UCSD-AML1 (cell line): ENCODE measurements at regions not wholly inside any gene's neighbourhood (a gene's known extent, or its start where the extent isn't known, plus 50 kb on each side); places are given as distances from the start of the nearest gene placed in this dataset.
"Not testable (repeated sequence)": the region's sequence is repeated elsewhere in the genome, so short reads cannot be mapped to it uniquely, and the experiment has no call there.

Experiments used
- DNase-seq: peaks from one replicate; lab custom pipeline; 2025; ENCODE audit not compliant: unreplicated experiment; lab: John Stamatoyannopoulos, UW

DNA sequence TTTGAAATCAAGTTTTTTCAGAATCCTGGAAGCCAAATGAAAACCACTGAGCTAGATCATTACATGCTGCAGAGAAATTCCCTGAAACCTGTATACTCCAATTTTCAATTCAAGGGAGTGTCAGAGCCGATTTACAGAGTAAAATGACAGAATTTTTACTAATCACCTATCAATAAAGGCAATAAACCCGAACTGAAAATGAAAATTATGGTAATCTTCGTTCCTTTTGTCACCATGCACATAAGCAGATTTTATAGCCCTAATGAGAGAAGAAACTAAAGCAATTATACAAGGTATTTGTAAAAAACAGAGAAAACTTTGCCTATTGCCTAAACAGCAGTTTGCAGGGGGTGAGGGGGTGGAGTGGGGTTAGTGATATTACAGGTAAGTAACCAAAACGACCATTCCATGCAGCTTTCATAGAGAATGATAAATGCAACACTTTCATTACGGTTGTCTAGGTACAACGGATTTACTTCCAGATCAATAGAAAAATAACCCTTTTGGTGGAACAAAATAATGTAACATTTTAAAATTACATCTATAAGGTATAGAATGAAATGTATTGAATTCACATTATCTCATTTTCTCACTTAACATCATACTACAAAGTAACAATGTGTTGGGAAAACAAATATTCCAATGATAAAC is 115.2 kb upstream of the BEND6 start:
- DNase-seq = no peak

- DNase-seq = no peak
These were observed 115.9 kb upstream of the BEND6 start for GRCh38 chr6:56838965-56839364.

- DNase-seq = no peak
These were observed 116.8 kb upstream of the BEND6 start for GRCh38 chr6:56838016-56838555.

GRCh38 chr6:56837322-56837894 is 117.5 kb upstream of the BEND6 start:
- DNase-seq = no peak

DNA sequence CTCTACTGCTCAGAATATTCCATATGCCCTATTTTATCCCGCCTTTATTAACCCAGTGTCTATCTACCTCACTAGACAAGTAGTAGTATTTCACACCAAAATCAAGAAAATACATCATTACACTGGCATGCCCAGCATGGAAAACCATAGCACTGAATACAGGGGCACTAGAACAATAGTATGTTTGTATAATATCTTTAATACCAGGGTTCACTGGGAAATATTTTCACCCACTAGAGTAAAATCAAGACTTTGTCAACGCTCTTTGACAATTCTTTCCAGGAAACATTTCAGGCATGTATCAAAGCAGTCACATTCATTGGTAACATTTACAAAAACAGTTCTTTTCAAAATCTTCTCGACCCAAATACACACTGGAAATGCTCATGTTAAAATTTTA is 119.3 kb upstream of the BEND6 start:
- no peak for DNase-seq

- DNase-seq = no peak
These were observed 121.0 kb upstream of the BEND6 start for GRCh38 chr6:56833873-56834272.

- DNase-seq = no peak
These were observed 121.6 kb upstream of the BEND6 start for GRCh38 chr6:56833127-56833791.

DNA sequence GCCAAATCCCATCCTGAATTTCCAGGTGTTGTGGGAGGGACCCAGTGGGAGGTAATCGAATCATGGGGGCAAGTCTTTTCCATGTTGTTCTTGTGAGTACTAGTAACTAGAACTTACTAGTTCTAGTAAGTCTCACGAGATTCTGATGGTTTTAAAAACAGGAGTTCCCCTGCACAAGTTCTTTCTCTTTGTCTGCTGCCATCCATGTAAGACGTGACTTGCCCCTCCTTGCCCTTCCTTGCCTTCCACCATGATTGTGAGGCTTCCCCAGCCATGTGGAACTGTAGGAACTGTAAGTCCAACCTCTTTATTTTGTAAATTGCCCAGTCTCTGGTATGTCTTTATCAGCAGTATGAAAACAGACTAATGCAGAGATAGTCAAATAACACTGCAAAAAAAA is 122.7 kb upstream of the BEND6 start:
- no peak for DNase-seq

GRCh38 chr6:56831334-56831733 is 123.6 kb upstream of the BEND6 start:
- DNase-seq = no peak

DNA sequence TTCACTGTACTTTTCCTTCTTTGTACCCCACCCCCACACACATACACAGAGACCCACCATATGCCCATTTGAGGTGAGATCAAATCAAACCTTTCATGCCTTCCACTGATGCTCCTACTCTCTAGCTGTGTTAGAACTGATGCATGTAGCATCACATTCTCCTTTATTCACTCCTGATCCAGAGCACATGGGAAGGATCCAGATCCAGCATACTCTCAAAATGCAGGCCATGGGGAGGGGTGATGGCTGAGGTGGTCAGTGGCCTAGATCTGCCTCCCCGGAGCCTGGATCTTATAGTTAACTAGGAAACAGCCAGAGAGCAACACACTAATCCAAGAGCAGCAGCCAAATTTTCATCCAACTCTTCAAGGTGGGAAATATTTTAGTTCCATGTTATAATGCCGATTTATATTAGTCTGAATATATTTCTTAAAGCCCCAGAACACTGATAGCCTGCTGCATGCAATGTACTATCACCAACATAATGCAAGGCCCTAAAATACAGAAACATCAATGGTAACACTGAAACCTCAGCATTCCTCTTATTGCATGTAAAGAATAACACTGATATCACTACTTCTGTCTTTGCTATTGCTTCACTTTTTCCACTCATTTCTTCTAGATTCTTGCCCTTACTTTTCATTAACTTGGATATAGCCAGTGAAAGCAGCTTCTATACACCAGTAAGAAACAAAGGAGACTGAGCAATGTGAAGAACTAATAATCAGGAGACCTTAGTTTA is 126.8 kb upstream of the BEND6 start:
- no peak for DNase-seq

DNA sequence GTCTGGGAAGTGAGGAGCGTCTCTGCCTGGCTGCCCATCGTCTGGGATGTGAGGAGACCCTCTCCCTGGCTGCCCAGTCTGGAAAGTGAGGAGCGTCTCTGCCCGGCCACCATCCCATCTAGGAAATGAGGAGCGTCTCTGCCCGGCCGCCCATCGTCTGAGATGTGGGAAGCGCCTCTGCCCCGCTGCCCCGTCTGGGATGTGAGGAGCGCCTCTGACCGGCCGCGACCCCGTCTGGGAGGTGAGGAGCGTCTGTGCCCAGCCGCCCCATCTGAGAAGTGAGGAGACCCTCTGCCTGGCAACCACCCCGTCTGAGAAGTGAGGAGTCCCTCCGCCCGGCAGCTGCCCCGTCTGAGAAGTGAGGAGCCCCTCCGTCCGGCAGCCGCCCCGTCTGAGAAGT is 130.5 kb upstream of the BEND6 start:
- DNase-seq = not testable (repeated sequence)

- DNase-seq = no peak
These were observed 133.9 kb upstream of the BEND6 start for GRCh38 chr6:56821005-56821432.

- DNase-seq = no peak
These were observed 134.8 kb upstream of the BEND6 start for GRCh38 chr6:56820060-56820459.

DNA sequence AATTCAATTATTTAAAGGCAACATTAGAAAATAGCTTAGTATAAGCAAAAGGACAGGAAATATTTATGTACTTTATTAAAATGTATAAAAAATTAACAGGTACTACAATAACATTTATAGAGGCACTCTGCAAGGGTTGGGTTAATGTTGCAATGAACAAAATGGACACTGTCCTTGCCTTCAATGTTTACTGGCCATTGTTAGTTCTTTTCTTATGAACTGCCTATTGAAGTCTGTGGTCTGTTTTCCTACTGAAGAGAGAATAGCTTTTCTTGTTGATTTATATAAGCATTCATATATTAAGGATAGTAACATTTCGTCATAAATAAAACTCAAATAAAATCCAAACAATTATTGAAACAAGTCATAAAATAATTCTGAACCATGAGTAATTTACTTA is 135.3 kb upstream of the BEND6 start:
- no peak for DNase-seq

GRCh38 chr6:56816370-56816769 is 138.5 kb upstream of the BEND6 start:
- no peak for DNase-seq

- DNase-seq = no peak
These were observed 139.5 kb upstream of the BEND6 start for GRCh38 chr6:56815436-56815835.

- DNase-seq = no peak
These were observed 140.1 kb upstream of the BEND6 start for GRCh38 chr6:56814802-56815201.

- no peak for DNase-seq
These were observed 140.6 kb upstream of the BEND6 start for GRCh38 chr6:56814308-56814707.

DNA sequence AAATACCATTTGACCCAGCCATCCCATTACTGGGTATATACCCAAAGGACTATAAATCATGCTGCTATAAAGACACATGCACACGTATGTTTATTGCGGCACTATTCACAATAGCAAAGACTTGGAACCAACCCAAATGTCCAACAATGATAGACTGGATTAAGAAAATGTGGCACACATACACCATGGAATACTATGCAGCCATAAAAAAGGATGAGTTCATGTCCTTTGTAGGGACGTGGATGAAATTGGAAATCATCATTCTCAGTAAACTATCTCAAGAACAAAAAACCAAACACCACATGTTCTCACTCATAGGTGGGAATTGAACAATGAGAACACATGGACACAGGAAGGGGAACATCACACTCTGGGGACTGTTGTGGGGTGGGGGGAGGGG is 142.1 kb upstream of the BEND6 start:
- DNase-seq = not testable (repeated sequence)

GRCh38 chr6:56808871-56809359 is 146.0 kb upstream of the BEND6 start:
- no peak for DNase-seq

DNA sequence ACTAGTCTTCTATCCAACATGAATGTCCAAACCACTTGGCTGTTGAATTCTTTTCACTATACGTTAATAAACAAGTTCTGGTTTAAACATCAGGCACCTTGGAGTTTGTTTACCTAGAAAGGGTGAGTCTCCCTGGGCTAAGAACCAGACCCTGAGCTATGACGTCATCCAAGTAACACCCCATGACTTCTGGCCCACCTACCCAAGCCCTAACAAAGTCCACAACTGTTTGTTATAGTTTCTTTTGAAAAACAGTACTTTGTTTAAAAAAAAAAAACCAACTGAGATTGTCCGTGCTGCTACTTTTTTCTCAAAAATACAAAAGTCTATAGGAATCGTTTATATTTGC is 146.9 kb upstream of the BEND6 start:
- no peak for DNase-seq
